Gastroesophageal sphincter (tissue), 4 donors: ENCODE measurements at regions not wholly inside any gene's neighbourhood (a gene's known extent, or its start where the extent isn't known, plus 50 kb on each side); places are given as distances from the start of the nearest gene placed in this dataset.

Experiments
- ATAC-seq: fragments of 150-250 bp; one replicate; pipeline ENCODE4 v1.9.1; 2016; ENCODE audit warnings: mild to moderate bottlenecking, moderate library complexity
- H3K27ac ChIP-seq, 4 donors: fragments of 200-600 bp; sonication (generic) in 3 of 4; 1 replicate in 3 of 4; 2 replicates in 1 of 4; pipeline ENCODE4 v1.5.1; 2016 to 2019
- H3K27me3 ChIP-seq: fragments of 200-600 bp; sonication (generic); one replicate; pipeline ENCODE4 v1.5.1; 2019
- H3K36me3 ChIP-seq, 2 donors: fragments of 200-600 bp; sonication (generic); one replicate each; pipeline ENCODE4 v1.5.1; 2019; ENCODE audit warnings: control low read depth in 1 of 2
- H3K4me1 ChIP-seq, 3 donors: fragments of 200-600 bp; sonication (generic); 1 replicate in 2 of 3; 2 replicates in 1 of 3; pipeline ENCODE4 v1.5.1; 2016 to 2019; ENCODE audit warnings: control low read depth in 2 of 3
- H3K4me3 ChIP-seq, 2 donors: fragments of 200-600 bp; sonication (generic); one replicate each; pipeline ENCODE4 v1.5.1; 2019; ENCODE audit warnings: mild to moderate bottlenecking in 1 of 2, moderate library complexity in 1 of 2
- H3K9me3 ChIP-seq, 3 donors: fragments of 200-600 bp; sonication (generic); one replicate each; pipeline ENCODE4 v1.5.1; 2017 to 2019; ENCODE audit warnings: control low read depth in 2 of 3
- EP300 ChIP-seq: sonication (generic); formaldehyde crosslinking; IDR thresholded peaks from one replicate; pipeline ENCODE4 v1.6.1; 2017; ENCODE audit warnings: antibody characterized with exemption, mild to moderate bottlenecking
- POLR2A ChIP-seq, 2 donors: fragments of 450-650 bp; IDR thresholded peaks; one replicate each; pipeline ENCODE4 v1.6.1; 2017; ENCODE audit warnings: antibody characterized with exemption in 2 of 2, mild to moderate bottlenecking in 2 of 2, moderate library complexity in 1 of 2
- POLR2AphosphoS5 ChIP-seq: sonication (generic); formaldehyde crosslinking; IDR thresholded peaks from one replicate; pipeline ENCODE4 v1.6.1; 2017; ENCODE audit warnings: antibody characterized with exemption
- whole genome bisulfite sequencing, 2 donors: methylation state at CpG; one replicate each; pipeline ENCODE4 v1.1.5; 2018; ENCODE audit warnings: low coverage in 1 of 2; 5-methylcytosine and 5-hydroxymethylcytosine counted together
- TF ChIP-seq, protein P1 (sequence below), 4 experiments: fragments of 200-600 bp in 2 of 4; fragments of 450-650 bp in 2 of 4; sonication (generic) in 1 of 4; IDR thresholded peaks; one replicate each; pipeline ENCODE4 v1.5.1; 2017 to 2019; ENCODE audit warnings: antibody characterized with exemption in 4 of 4, mild to moderate bottlenecking in 2 of 4, moderate library complexity in 2 of 4

DNA sequence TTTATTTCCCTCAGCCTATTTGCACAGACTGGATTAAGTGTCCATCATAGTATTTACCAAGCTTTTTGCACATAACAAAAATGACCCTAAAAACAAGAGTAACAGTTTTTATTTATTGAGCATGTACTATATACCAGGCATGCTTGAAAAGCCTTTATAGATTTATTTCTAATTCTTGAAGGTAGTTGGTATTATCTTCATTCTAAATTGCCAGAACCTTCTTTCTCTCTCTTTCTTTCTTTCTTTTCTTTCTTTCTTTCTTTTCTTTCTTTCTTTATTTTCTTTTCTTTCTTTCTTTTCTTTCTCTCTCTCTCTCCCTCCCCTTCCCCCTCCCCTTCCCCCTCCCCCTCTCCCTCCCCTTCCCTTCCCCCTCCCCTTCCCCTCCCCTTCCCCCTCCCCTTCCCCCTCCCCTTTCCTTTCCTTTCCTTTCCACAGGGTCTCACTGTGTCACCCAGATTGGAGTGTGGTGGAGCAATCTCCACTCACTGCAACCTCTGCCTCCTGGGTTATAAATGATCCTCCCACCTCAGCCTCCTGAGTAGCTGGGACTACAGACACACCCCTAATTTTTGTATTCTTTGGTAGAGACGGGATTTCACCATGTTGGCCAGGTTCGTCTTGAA lies 310.9 kb upstream of the RBFOX1 start:
- WGBS, 2 donors, result 80 to 83% methylated on average over 1 to 2 of the region's 2 CpGs
- Histone ChIP-seq H3K4me1 (no peaks in the 10 kb centered on the region), H3K4me3 (no peak overlapping the region), H3K9me3 (no peaks in the 10 kb centered on the region), H3K27me3 (no peaks in the 10 kb centered on the region), H3K27ac (no peak overlapping the region), H3K36me3 (no peaks in the 10 kb centered on the region)
- ATAC-seq, result no peak
- TF ChIP-seq POLR2AphosphoS5 (no peak), EP300 (no peak), POLR2A (IDR thresholded peaks at IDR 0.05) (no peak)
- TF ChIP-seq, protein P1, sequence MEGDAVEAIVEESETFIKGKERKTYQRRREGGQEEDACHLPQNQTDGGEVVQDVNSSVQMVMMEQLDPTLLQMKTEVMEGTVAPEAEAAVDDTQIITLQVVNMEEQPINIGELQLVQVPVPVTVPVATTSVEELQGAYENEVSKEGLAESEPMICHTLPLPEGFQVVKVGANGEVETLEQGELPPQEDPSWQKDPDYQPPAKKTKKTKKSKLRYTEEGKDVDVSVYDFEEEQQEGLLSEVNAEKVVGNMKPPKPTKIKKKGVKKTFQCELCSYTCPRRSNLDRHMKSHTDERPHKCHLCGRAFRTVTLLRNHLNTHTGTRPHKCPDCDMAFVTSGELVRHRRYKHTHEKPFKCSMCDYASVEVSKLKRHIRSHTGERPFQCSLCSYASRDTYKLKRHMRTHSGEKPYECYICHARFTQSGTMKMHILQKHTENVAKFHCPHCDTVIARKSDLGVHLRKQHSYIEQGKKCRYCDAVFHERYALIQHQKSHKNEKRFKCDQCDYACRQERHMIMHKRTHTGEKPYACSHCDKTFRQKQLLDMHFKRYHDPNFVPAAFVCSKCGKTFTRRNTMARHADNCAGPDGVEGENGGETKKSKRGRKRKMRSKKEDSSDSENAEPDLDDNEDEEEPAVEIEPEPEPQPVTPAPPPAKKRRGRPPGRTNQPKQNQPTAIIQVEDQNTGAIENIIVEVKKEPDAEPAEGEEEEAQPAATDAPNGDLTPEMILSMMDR (IDR thresholded peaks at IDR 0.05), result no peak

DNA sequence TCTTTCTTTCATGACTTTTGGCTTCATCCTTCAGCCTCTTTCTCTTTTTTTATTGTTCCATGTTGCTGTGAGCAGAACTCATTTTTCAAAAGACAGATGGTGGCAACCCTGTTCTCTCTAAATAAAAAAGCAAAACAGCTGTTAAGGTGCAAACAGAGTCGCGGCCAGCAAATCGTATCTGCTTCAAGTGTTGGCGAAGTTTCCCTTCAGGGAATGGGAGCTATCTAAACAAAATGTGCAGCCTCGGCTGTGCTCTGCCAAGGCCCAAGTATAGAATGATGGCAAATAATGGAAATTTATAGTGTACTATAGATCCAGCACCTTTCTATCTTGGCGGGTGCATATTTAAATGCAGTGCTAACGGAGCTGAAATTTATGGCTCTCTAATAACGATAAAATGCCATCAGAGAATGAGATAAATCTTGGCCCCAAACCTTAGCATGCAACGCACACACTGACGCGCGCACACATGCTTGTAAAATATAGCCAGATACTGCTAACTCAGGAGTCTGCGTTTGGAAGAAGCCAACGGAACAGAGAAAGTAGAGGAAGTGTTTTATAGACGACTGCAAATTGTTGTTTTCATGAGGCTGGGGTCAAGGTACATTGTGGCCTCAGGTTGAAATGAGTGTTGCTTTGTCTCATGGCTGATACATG lies 315.5 kb upstream of the RBFOX1 start:
- Histone ChIP-seq H3K4me1 (no peaks in the 10 kb centered on the region), H3K27me3 (no peaks in the 10 kb centered on the region), H3K36me3 (no peaks in the 10 kb centered on the region), H3K4me3 (no peak overlapping the region), H3K27ac (no peak overlapping the region), H3K9me3 (no peaks in the 10 kb centered on the region)
- TF ChIP-seq EP300 (no peak), POLR2AphosphoS5 (no peak), POLR2A (IDR thresholded peaks at IDR 0.05) (no peak)
- TF ChIP-seq, protein P1 (IDR thresholded peaks at IDR 0.05), result no peak
- WGBS, 2 donors, result 74 to 78% methylated on average over 14 of the region's 15 CpGs
- ATAC-seq, result no peak

DNA sequence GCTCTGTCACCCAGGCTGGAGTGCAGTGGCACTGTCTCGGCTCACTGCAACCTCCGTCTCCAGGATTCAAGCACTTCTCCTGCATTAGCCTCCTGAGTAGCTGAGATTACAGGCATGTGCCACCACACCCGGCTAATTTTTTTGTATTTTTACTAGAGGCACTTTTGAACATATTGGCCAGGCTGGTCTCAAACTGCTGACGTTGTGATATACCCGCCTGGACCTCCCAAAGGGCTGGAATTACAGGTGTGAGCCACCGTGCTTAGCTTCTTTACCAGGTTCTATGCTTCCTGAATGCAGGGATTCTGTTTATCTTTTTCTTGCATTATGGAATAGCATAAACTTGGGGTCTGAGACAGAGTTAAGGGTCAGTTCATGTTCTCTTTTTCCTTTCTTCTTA lies 317.9 kb upstream of the RBFOX1 start:
- Histone ChIP-seq H3K9me3 (no peaks in the 10 kb centered on the region), H3K27ac (no peak overlapping the region), H3K36me3 (no peaks in the 10 kb centered on the region), H3K4me1 (no peaks in the 10 kb centered on the region), H3K27me3 (no peaks in the 10 kb centered on the region), H3K4me3 (no peak overlapping the region)
- 76 to 77% methylated on average over 6 of the region's 6 CpGs for WGBS, 2 donors
- ATAC-seq, result no peak
- no peak for TF ChIP-seq EP300
- no peak for TF ChIP-seq POLR2AphosphoS5
- TF ChIP-seq, protein P1 (IDR thresholded peaks at IDR 0.05), result no peak
- TF ChIP-seq POLR2A (IDR thresholded peaks at IDR 0.05), result no peak

DNA sequence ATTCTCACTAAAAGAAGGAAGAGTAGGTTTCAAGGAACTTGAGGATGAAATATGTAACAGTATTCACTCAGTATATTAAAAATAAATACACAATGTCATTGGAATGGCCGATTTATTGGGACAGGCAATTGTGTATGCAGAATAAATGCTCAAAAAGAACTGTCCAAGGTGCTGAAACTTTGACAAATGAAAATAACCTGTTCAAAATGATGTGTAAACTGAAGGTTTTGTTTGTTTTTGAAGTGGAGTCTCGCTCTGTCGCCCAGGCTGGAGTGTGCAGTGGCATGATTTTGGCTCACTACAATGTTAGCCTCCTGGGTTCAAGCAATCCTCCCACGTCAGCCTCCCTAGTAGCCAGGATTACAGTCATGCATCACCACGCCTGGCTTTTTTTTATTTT lies 318.7 kb upstream of the RBFOX1 start:
- H3K9me3 ChIP-seq, result no peaks in the 10 kb centered on the region
- no peaks in the 10 kb centered on the region for H3K36me3 ChIP-seq
- no peak overlapping the region for H3K4me3 ChIP-seq
- ATAC-seq, result no peak
- no peak for TF ChIP-seq POLR2AphosphoS5
- H3K27me3 ChIP-seq, result no peaks in the 10 kb centered on the region
- H3K27ac ChIP-seq, result no peak overlapping the region
- WGBS, 2 donors, result 40 to 51% methylated on average over 5 of the region's 5 CpGs
- no peaks in the 10 kb centered on the region for H3K4me1 ChIP-seq

DNA sequence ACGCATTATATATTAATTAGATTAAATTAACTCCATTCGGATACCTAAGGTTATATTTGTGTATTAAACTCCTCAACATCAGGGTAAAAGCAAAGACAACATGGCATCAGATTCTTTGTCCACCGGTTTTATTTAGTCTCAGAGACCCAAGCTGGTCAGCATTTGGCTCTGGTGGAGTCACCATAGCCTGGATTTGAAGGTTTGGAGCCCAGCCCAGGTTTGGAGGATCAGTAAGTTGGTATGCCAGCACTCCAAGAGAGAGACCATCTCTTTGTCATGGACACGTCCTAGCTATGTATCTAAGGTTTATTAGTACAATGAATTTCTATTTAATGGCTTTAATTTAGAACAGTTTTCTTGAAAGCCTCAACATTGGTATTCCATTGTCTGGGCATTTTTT lies 328.4 kb upstream of the RBFOX1 start:
- TF ChIP-seq POLR2A (IDR thresholded peaks at IDR 0.05) (no peak), POLR2AphosphoS5 (no peak), EP300 (no peak)
- TF ChIP-seq, protein P1 (IDR thresholded peaks at IDR 0.05), result no peak
- no peak for ATAC-seq
- Histone ChIP-seq H3K36me3 (no peaks in the 10 kb centered on the region), H3K27me3 (no peaks in the 10 kb centered on the region), H3K27ac (no peak overlapping the region), H3K4me1 (no peaks in the 10 kb centered on the region), H3K4me3 (no peak overlapping the region), H3K9me3 (no peaks in the 10 kb centered on the region)
- 62 to 65% methylated on average over 4 of the region's 4 CpGs for WGBS, 2 donors
